GM21737 (cell line): ENCODE measurements at regions not wholly inside any gene's neighbourhood (a gene's known extent, or its start where the extent isn't known, plus 50 kb on each side); places are given as distances from the start of the nearest gene placed in this dataset.

ENCODE experiments used
- ATAC-seq: cut with Tn5 transposase; IDR thresholded peaks from one replicate; pipeline ENCODE4 v1.9.1; 2021; ENCODE audit warnings: mild to moderate bottlenecking, moderate library complexity; ENCODE audit not compliant: unreplicated experiment

GRCh38 chr5:66538531-66538930, 57.7 kb upstream of the MAST4 start:
- no peak for ATAC-seq

- ATAC-seq: no peak
Measured at GRCh38 chr5:66540078-66540477, 56.1 kb upstream of the MAST4 start.

- ATAC-seq: no peak
Measured at GRCh38 chr5:66542711-66543110, 53.5 kb upstream of the MAST4 start.
